ENCODE measurements at regions not wholly inside any gene's neighbourhood (a gene's known extent, or its start where the extent isn't known, plus 50 kb on each side); places are given as distances from the start of the nearest gene placed in this dataset.

DNA sequence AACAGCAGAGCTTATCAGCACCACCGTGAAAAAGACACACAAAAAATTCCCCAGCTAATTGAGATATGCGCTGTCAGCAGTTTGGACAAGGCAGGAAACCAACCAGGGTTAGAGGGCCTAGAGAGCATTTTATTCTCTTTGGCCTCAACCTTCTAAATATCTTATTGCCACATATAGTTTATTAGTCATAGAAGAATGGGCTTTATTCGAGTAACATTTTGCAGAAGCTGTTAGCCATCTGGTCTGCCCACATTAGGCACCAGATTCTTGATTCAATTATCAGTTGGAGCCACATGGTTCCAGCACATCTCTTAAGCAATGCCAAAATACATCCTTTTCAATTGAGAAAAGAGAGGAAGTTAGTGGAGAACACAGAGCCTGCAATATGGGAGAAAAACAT, 109.9 kb upstream of the CXADR start:
- no peak overlapping the region for H3K9ac ChIP-seq (ENCODE audit: low read length)
- no peaks in the 10 kb centered on the region for H4K20me1 ChIP-seq (ENCODE audit: insufficient read depth, low read length)
- peaks cover 1% of the 10 kb centered on the region; the same call in 1 of the 2 replicates for H3K4me1 ChIP-seq (ENCODE audit: low read length)
- TF ChIP-seq, protein P1, sequence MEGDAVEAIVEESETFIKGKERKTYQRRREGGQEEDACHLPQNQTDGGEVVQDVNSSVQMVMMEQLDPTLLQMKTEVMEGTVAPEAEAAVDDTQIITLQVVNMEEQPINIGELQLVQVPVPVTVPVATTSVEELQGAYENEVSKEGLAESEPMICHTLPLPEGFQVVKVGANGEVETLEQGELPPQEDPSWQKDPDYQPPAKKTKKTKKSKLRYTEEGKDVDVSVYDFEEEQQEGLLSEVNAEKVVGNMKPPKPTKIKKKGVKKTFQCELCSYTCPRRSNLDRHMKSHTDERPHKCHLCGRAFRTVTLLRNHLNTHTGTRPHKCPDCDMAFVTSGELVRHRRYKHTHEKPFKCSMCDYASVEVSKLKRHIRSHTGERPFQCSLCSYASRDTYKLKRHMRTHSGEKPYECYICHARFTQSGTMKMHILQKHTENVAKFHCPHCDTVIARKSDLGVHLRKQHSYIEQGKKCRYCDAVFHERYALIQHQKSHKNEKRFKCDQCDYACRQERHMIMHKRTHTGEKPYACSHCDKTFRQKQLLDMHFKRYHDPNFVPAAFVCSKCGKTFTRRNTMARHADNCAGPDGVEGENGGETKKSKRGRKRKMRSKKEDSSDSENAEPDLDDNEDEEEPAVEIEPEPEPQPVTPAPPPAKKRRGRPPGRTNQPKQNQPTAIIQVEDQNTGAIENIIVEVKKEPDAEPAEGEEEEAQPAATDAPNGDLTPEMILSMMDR (IDR thresholded peaks at IDR 0.05; ENCODE audit: low read depth, low read length), result no peak
- TF ChIP-seq EZH2phosphoT487 (IDR thresholded peaks at IDR 0.05; ENCODE audit: low read depth), result no peak
- H3K79me2 ChIP-seq (ENCODE audit: low read length), result no peaks in the 10 kb centered on the region
- no peak overlapping the region for H3K4me3 ChIP-seq (ENCODE audit: low read length)
- H3K27ac ChIP-seq (ENCODE audit: low read length), result no peak overlapping the region
- no peaks in the 10 kb centered on the region for H3K9me3 ChIP-seq (ENCODE audit: insufficient read depth, low read length)
- no peak overlapping the region for H3K4me2 ChIP-seq (ENCODE audit: low read length)
- no peaks in the 10 kb centered on the region for H3K36me3 ChIP-seq (replicated peaks; ENCODE audit: low read depth, low read length)
- no peaks in the 10 kb centered on the region for H3K27me3 ChIP-seq (ENCODE audit: low read depth, low read length)
- no peak overlapping the region for H2AFZ ChIP-seq (ENCODE audit: low read depth, low read length)

DNA sequence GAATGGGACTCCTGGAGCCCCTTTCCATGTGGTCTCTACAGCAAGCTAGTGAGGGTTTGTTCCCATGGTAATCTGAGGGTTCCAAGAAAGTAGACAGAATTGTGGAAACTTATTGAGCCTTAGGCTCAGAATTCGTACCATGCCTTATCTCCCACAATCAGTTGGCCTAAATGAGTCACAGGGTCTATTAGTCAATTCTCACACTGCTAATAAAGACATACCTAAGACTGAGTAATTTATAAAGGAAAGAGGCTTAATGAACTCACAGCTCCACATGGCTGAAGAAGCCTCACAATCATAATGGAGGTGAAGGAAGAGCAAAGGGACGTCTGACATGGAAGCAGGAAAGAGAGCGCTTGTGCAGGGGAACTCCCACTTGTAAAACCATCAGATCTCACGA, 106.6 kb upstream of the CXADR start:
- no peak overlapping the region for H3K4me2 ChIP-seq (ENCODE audit: low read length)
- H3K79me2 ChIP-seq (ENCODE audit: low read length), result no peaks in the 10 kb centered on the region
- no peak overlapping the region for H3K4me3 ChIP-seq (ENCODE audit: low read length)
- no peaks in the 10 kb centered on the region for H3K9me3 ChIP-seq (ENCODE audit: insufficient read depth, low read length)
- H2AFZ ChIP-seq (ENCODE audit: low read depth, low read length), result no peak overlapping the region
- TF ChIP-seq EZH2phosphoT487 (IDR thresholded peaks at IDR 0.05; ENCODE audit: low read depth), result no peak
- TF ChIP-seq, protein P1 (IDR thresholded peaks at IDR 0.05; ENCODE audit: low read depth, low read length), result no peak
- H4K20me1 ChIP-seq (ENCODE audit: insufficient read depth, low read length), result no peaks in the 10 kb centered on the region
- no peak overlapping the region for H3K9ac ChIP-seq (ENCODE audit: low read length)
- H3K4me1 ChIP-seq (ENCODE audit: low read length), result peaks cover 3% of the 10 kb centered on the region; the same call in 1 of the 2 replicates
- no peaks in the 10 kb centered on the region for H3K27me3 ChIP-seq (ENCODE audit: low read depth, low read length)
- no peak overlapping the region for H3K27ac ChIP-seq (ENCODE audit: low read length)
- no peaks in the 10 kb centered on the region for H3K36me3 ChIP-seq (replicated peaks; ENCODE audit: low read depth, low read length)

DNA sequence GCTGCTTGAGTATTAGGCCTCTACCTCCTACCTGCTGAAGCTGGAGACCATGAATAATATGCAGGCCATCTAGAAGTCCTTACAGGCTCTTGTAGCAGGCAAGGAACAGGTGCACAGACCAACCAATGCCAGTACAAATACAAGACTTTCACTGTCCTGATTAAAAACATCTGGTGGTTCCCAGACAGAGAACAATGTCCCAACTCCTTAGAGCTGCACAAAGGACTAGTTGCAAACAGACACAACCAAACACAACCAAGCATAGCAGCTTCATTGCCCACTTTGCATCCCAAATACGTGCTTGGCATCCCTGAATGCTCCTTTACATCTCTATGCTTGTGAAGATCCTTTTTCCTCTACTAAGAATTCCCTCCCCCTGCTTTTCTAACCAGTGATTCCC, 98.1 kb upstream of the CXADR start:
- no peaks in the 10 kb centered on the region for H3K9me3 ChIP-seq (ENCODE audit: insufficient read depth, low read length)
- H3K79me2 ChIP-seq (ENCODE audit: low read length), result no peaks in the 10 kb centered on the region
- H3K27me3 ChIP-seq (ENCODE audit: low read depth, low read length), result no peaks in the 10 kb centered on the region
- no peak overlapping the region for H3K9ac ChIP-seq (ENCODE audit: low read length)
- H2AFZ ChIP-seq (ENCODE audit: low read depth, low read length), result no peak overlapping the region
- no peak for TF ChIP-seq EZH2phosphoT487 (IDR thresholded peaks at IDR 0.05; ENCODE audit: low read depth)
- TF ChIP-seq, protein P1 (IDR thresholded peaks at IDR 0.05; ENCODE audit: low read depth, low read length), result no peak
- no peaks in the 10 kb centered on the region for H4K20me1 ChIP-seq (ENCODE audit: insufficient read depth, low read length)
- H3K27ac ChIP-seq (ENCODE audit: low read length), result no peak overlapping the region
- H3K4me1 ChIP-seq (ENCODE audit: low read length), result peaks cover 9% of the 10 kb centered on the region
- no peaks in the 10 kb centered on the region for H3K36me3 ChIP-seq (replicated peaks; ENCODE audit: low read depth, low read length)
- H3K4me2 ChIP-seq (ENCODE audit: low read length), result no peak overlapping the region
- no peak overlapping the region for H3K4me3 ChIP-seq (ENCODE audit: low read length)

DNA sequence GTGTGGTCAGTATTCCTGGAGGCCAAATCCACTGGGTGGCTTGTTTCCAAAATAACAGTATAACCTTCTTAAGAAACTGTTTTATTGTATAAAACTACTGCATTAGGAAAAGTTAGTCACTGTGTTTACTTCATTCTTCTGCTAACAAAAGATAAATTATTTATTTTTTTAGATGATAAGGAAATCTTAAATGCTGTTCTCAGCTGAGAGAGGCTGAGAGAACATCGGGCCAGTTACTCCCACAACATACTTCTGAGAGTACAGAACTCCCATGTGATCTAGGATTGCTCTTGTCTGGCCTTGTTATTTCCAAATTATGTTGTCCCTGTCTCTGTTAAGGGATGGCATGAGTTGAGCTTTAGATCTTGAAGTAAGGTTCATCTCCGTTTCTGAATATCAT, 96.7 kb upstream of the CXADR start:
- TF ChIP-seq EZH2phosphoT487 (IDR thresholded peaks at IDR 0.05; ENCODE audit: low read depth), result no peak
- TF ChIP-seq, protein P1 (IDR thresholded peaks at IDR 0.05; ENCODE audit: low read depth, low read length), result no peak
- Histone ChIP-seq H3K4me1 (ENCODE audit: low read length) (peaks cover 9% of the 10 kb centered on the region), H3K4me3 (ENCODE audit: low read length) (no peak overlapping the region), H3K9me3 (ENCODE audit: insufficient read depth, low read length) (no peaks in the 10 kb centered on the region), H3K36me3 (replicated peaks; ENCODE audit: low read depth, low read length) (no peaks in the 10 kb centered on the region), H3K9ac (ENCODE audit: low read length) (no peak overlapping the region), H4K20me1 (ENCODE audit: insufficient read depth, low read length) (no peaks in the 10 kb centered on the region), H3K79me2 (ENCODE audit: low read length) (no peaks in the 10 kb centered on the region), H3K4me2 (ENCODE audit: low read length) (no peak overlapping the region), H3K27ac (ENCODE audit: low read length) (no peak overlapping the region), H2AFZ (ENCODE audit: low read depth, low read length) (no peak overlapping the region), H3K27me3 (ENCODE audit: low read depth, low read length) (no peaks in the 10 kb centered on the region)
